Activated CD8-positive, alpha-beta memory T cell treated with anti-CD3 and anti-CD28 coated beads for 36 hours (primary cell): ENCODE measurements at regions not wholly inside any gene's neighbourhood (a gene's known extent, or its start where the extent isn't known, plus 50 kb on each side); places are given as distances from the start of the nearest gene placed in this dataset.

Experiments used
- CTCF ChIA-PET: fragments of 350-600 bp; sonication (Branson Sonifier 250); formaldehyde crosslinking; loops from one replicate; lab custom pipeline; 2021; ENCODE audit warnings: antibody characterized with exemption; lab: Charles Lee
- POLR2A ChIA-PET: fragments of 350-600 bp; sonication (Branson Sonifier 250); formaldehyde crosslinking; loops from one replicate; lab custom pipeline; 2021; ENCODE audit warnings: antibody characterized with exemption; lab: Charles Lee

GRCh38 chr2:211270257-211270656 is 713.9 kb downstream of the CPS1 start:
- ChIA-PET CTCF (no interaction called here), POLR2A (no interaction called here)

- ChIA-PET CTCF (no interaction called here), POLR2A (no interaction called here)
Observed at GRCh38 chr2:211281430-211282073, 725.2 kb downstream of the CPS1 start.

GRCh38 chr2:211302676-211303075 is 746.3 kb downstream of the CPS1 start:
- POLR2A ChIA-PET: no interaction called here
- CTCF ChIA-PET: no interaction called here

GRCh38 chr2:211306929-211307328 is 750.5 kb downstream of the CPS1 start:
- ChIA-PET CTCF (no interaction called here), POLR2A (no interaction called here)
